ENCODE measurements at regions not wholly inside any gene's neighbourhood (a gene's known extent, or its start where the extent isn't known, plus 50 kb on each side); places are given as distances from the start of the nearest gene placed in this dataset.

DNA sequence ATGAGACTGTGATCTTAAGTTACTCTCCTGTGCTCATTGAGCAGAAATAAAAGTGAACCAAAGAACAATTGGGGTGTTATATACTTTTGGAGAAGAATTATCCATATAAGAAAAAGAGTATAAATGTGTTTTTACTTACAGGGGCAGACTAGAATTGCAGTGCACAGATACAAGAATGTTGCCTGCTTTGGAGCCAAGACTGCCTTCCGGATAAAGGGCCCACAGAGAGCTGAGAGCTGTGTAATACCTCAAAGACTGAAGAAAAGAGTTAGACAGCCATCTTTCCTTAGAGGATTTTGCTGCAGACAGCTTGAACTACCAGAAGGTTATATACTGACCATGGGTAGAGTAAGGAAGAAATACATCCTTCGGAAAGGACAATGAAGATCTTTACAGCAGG lies 1235.5 kb upstream of the CITED2 start:
- Histone ChIP-seq H3K9me3 (ENCODE audit: control insufficient read depth, insufficient read depth, low read depth, low read length) (no peaks in the 10 kb centered on the region), H3K36me3 (ENCODE audit: control insufficient read depth, insufficient read depth, low read length) (no peaks in the 10 kb centered on the region), H3K9ac (ENCODE audit: low read length) (no peak overlapping the region), H3K4me1 (ENCODE audit: control insufficient read depth, insufficient read depth, low read length) (no peaks in the 10 kb centered on the region), H3K27ac (ENCODE audit: low read depth, low read length) (no peak overlapping the region), H3K4me3 (ENCODE audit: low read depth, low read length) (no peak overlapping the region), H3K27me3 (ENCODE audit: control insufficient read depth, insufficient read depth, low read length) (no peaks in the 10 kb centered on the region)

DNA sequence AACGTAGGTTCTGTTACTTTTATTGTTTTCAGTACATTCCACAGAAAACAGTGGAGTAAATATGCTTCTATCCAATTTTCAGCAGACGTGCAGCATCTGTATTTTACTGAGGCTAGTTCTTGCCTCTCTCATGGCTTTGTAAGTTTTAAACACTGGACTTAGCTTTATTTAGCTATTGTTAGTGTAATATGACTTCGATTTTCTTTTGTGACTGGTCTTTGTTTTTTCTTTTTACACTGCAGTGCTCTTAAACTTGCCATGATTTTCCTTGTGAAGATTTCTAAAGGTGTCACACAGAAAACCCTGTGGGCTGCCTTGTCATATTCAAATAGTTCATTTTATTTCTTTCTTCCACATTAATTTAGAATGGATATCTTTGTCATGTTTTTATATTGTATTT lies 1234.9 kb upstream of the CITED2 start:
- Histone ChIP-seq H3K36me3 (ENCODE audit: control insufficient read depth, insufficient read depth, low read length) (no peaks in the 10 kb centered on the region), H3K9ac (ENCODE audit: low read length) (no peak overlapping the region), H3K27me3 (ENCODE audit: control insufficient read depth, insufficient read depth, low read length) (no peaks in the 10 kb centered on the region), H3K27ac (ENCODE audit: low read depth, low read length) (no peak overlapping the region), H3K9me3 (ENCODE audit: control insufficient read depth, insufficient read depth, low read depth, low read length) (no peaks in the 10 kb centered on the region), H3K4me3 (ENCODE audit: low read depth, low read length) (no peak overlapping the region), H3K4me1 (ENCODE audit: control insufficient read depth, insufficient read depth, low read length) (no peaks in the 10 kb centered on the region)

DNA sequence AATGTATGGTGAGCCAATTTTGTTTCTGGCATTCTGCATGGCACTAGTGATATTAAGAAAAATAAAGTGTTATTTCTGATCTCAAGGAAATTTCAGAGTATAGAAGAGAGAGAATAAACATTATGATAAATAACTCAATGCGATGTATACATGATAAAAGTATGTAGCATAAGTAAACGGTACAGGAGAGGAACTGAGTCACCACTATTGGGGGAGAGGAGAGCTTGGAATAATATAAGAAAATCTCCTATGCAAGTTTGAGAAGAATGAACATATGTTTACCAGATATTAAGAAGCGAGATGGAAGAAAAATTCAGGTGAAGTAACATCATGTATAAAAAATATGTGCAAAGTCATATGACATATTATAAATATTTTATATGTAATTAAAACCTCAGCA lies 1230.3 kb upstream of the CITED2 start:
- Histone ChIP-seq H3K4me1 (ENCODE audit: control insufficient read depth, insufficient read depth, low read length) (no peaks in the 10 kb centered on the region; the same call in 1 of the 2 replicates), H3K27ac (ENCODE audit: low read depth, low read length) (no peak overlapping the region), H3K36me3 (ENCODE audit: control insufficient read depth, insufficient read depth, low read length) (no peaks in the 10 kb centered on the region), H3K27me3 (ENCODE audit: control insufficient read depth, insufficient read depth, low read length) (no peaks in the 10 kb centered on the region), H3K9me3 (ENCODE audit: control insufficient read depth, insufficient read depth, low read depth, low read length) (no peaks in the 10 kb centered on the region), H3K4me3 (ENCODE audit: low read depth, low read length) (no peak overlapping the region), H3K9ac (ENCODE audit: low read length) (no peak overlapping the region)

DNA sequence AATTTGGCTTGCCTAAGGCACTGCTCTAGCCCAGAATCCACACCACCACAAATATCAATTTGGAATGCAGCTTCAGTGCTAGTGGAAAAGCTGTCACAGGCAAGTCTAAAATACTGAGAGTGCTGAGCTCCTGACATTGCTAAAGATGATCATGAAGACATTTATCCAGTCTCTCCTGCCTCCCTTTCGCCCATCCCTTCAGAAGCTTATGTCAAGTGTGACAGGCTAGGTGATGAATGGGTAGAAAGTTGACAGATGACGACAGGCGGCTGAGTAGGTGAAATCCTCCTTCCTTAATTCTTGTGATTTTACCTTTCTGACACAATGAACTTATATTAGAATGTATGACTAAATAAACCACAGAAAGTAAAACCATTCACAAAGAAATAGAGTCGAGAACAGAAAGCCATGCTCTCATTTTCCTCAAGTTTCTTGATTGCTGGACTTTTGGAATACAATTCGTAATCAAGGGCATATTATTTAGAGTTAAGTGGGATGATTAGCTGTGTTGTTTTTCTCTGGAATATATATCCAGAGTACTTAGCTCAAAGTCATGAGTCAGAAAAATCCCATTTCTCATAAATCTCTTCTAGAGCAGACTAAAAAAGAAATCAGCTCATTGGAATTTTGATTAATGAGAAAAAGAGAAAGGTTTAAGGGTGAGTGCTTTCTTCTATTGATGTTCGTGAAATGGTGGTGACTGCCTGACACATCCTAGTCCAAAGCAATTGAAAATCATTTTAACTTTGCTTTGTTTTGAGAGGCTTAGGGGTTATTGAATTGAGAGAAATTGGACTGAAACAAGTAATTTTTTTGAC lies 1228.2 kb upstream of the CITED2 start:
- Histone ChIP-seq H3K9ac (ENCODE audit: low read length) (no peak overlapping the region), H3K9me3 (ENCODE audit: control insufficient read depth, insufficient read depth, low read depth, low read length) (no peaks in the 10 kb centered on the region), H3K27ac (ENCODE audit: low read depth, low read length) (no peak overlapping the region), H3K36me3 (ENCODE audit: control insufficient read depth, insufficient read depth, low read length) (no peaks in the 10 kb centered on the region), H3K4me1 (ENCODE audit: control insufficient read depth, insufficient read depth, low read length) (no peaks in the 10 kb centered on the region; the same call in 1 of the 2 replicates), H3K27me3 (ENCODE audit: control insufficient read depth, insufficient read depth, low read length) (no peaks in the 10 kb centered on the region), H3K4me3 (ENCODE audit: low read depth, low read length) (no peak overlapping the region)

DNA sequence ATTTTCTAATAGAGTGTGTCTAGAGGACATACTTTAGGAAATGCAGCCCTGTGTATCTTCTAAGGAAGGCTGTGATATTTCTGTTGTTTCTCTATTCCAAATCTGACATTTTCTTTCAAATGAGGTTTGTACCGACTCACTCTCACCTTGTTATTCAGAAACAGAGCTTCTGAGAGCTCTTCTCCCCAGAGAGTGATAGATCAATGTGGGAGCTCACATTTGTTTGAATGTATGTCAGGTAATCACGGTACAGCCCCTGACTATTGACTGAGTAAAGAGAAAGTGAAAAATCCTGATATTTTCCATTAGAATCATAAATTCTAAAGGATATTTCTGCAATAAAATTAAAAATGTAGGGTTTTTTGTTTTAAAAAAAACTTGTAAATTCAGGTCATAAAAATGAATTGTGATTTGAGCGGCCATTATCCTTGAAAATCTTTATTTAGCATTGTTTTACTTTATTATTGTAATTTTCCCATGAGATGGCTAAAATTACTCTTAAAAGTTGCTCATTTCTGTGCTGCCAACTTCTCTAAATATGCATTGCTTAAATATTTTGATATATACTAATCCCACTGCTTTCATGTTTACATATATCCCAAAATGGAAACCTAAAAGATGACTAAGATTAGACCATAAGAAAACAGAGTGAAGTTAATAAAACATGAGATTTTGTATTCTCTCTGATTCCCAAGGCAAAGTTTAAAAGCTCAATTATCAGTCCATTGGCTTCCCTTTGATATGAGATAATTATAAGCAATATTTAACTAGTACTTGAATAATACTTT lies 1226.8 kb upstream of the CITED2 start:
- Histone ChIP-seq H3K9ac (ENCODE audit: low read length) (no peak overlapping the region), H3K9me3 (ENCODE audit: control insufficient read depth, insufficient read depth, low read depth, low read length) (no peaks in the 10 kb centered on the region), H3K36me3 (ENCODE audit: control insufficient read depth, insufficient read depth, low read length) (no peaks in the 10 kb centered on the region), H3K27me3 (ENCODE audit: control insufficient read depth, insufficient read depth, low read length) (no peaks in the 10 kb centered on the region), H3K27ac (ENCODE audit: low read depth, low read length) (no peak overlapping the region), H3K4me3 (ENCODE audit: low read depth, low read length) (no peak overlapping the region), H3K4me1 (ENCODE audit: control insufficient read depth, insufficient read depth, low read length) (no peaks in the 10 kb centered on the region; the same call in 1 of the 2 replicates)

DNA sequence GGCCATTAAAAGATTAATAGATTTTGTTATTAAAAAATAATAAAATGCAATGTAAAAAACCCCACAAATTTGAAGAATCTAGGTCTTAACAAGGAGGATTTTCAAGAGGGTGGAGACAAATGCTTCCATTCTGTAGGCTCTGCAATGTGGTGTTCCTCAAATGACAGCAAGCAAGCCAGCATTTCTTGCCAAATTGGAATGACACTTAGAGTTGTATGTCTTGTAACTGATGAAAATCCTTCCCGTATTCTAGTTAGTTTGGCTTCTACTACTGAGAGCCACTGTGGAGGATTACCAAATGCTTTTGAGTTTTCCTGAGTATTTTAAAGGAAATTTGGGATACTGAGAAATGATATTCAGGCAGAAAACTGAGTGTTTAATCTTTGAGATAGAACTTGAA lies 1225.5 kb upstream of the CITED2 start:
- no peak overlapping the region for H3K27ac ChIP-seq (ENCODE audit: low read depth, low read length)
- no peaks in the 10 kb centered on the region for H3K36me3 ChIP-seq (ENCODE audit: control insufficient read depth, insufficient read depth, low read length)
- H3K4me3 ChIP-seq (ENCODE audit: low read depth, low read length): no peak overlapping the region
- no peaks in the 10 kb centered on the region for H3K9me3 ChIP-seq (ENCODE audit: control insufficient read depth, insufficient read depth, low read depth, low read length)
- H3K9ac ChIP-seq (ENCODE audit: low read length): no peak overlapping the region
- no peaks in the 10 kb centered on the region; the same call in 1 of the 2 replicates for H3K4me1 ChIP-seq (ENCODE audit: control insufficient read depth, insufficient read depth, low read length)
- H3K27me3 ChIP-seq (ENCODE audit: control insufficient read depth, insufficient read depth, low read length): no peaks in the 10 kb centered on the region

DNA sequence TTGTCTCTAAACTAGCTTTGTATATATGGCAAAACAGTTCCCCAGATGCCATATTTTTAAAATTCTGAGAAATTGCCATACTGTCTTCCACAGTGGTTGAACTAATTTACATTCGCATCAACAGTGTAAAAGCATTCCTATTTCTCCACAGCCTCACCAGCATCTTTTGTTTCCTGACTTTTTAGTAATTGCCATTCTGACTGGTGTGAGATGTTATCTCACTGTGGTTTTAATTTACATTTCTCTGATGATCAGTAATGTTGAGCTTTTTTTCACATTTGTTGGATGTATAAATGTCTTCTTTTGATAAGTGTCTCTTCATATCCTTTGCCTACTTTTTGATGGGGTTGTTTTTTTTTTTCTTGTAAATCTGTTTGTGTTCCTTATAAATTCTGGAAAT lies 1222.7 kb upstream of the CITED2 start:
- Histone ChIP-seq H3K27ac (ENCODE audit: low read depth, low read length) (no peak overlapping the region), H3K9ac (ENCODE audit: low read length) (no peak overlapping the region), H3K4me1 (ENCODE audit: control insufficient read depth, insufficient read depth, low read length) (no peaks in the 10 kb centered on the region; the same call in 1 of the 2 replicates), H3K4me3 (ENCODE audit: low read depth, low read length) (no peak overlapping the region), H3K36me3 (ENCODE audit: control insufficient read depth, insufficient read depth, low read length) (no peaks in the 10 kb centered on the region), H3K9me3 (ENCODE audit: control insufficient read depth, insufficient read depth, low read depth, low read length) (peaks cover 10% of the 10 kb centered on the region), H3K27me3 (ENCODE audit: control insufficient read depth, insufficient read depth, low read length) (no peaks in the 10 kb centered on the region)

DNA sequence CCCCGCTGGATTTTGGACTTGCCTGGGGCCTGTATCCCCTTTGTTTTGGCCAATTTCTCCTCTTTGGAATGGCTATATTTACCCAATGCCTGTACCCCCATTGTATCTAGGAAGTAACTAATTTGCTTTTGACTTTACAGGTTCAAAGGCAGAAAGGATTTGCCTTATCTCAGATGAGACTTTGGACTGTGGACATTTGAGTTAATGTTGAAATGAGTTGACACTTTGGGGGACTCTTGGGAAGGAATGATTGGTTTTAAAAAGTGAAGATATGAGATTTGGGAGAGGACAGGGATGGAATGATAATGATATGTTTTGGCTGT lies 1220.3 kb upstream of the CITED2 start:
- Histone ChIP-seq H3K4me1 (ENCODE audit: control insufficient read depth, insufficient read depth, low read length) (no peaks in the 10 kb centered on the region), H3K4me3 (ENCODE audit: low read depth, low read length) (no peak overlapping the region), H3K27ac (ENCODE audit: low read depth, low read length) (no peak overlapping the region), H3K27me3 (ENCODE audit: control insufficient read depth, insufficient read depth, low read length) (no peaks in the 10 kb centered on the region), H3K9ac (ENCODE audit: low read length) (no peak overlapping the region), H3K36me3 (ENCODE audit: control insufficient read depth, insufficient read depth, low read length) (no peaks in the 10 kb centered on the region), H3K9me3 (ENCODE audit: control insufficient read depth, insufficient read depth, low read depth, low read length) (peaks cover 10% of the 10 kb centered on the region)

DNA sequence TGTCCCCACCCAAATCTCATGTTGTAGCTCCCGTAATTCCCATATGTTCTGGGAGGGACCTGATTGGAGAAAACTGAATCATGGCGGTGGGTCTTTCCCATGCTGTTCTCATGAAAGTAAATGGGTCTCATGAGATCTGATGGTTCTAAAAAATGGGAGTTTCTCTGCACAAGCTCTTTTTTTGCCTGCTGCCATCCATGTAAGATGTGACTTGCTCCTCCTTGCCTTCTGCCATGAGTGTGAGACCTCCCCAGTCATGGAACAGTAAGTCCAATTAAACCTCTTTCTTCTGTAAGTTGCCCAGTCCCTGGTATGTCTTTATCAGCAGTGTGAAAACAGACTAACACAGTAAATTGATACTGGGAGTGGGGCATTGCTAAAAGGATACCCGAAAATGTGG lies 1218.4 kb upstream of the CITED2 start:
- no peaks in the 10 kb centered on the region for H3K4me1 ChIP-seq (ENCODE audit: control insufficient read depth, insufficient read depth, low read length)
- H3K9ac ChIP-seq (ENCODE audit: low read length): no peak overlapping the region
- peaks cover 11% of the 10 kb centered on the region for H3K9me3 ChIP-seq (ENCODE audit: control insufficient read depth, insufficient read depth, low read depth, low read length)
- no peaks in the 10 kb centered on the region for H3K36me3 ChIP-seq (ENCODE audit: control insufficient read depth, insufficient read depth, low read length)
- no peak overlapping the region for H3K27ac ChIP-seq (ENCODE audit: low read depth, low read length)
- H3K27me3 ChIP-seq (ENCODE audit: control insufficient read depth, insufficient read depth, low read length): no peaks in the 10 kb centered on the region
- no peak overlapping the region for H3K4me3 ChIP-seq (ENCODE audit: low read depth, low read length)

DNA sequence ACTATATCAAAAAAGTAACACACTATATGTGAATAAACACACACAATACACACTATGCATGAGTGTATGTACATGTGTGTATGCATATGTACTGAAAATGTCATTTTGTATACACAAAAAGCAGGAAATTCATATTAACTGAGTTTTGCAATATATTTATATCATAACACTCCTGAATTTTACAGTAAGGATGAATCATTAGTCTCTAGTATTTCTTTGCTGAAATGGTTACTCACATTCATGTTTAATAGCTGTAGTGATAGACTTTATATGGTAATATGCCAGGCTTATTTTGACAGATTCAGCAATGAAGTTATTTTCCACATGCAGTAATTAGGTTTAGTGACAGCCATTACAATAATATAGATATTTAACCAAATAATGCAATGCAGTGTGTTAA lies 1216.2 kb upstream of the CITED2 start:
- H3K4me3 ChIP-seq (ENCODE audit: low read depth, low read length): no peak overlapping the region

DNA sequence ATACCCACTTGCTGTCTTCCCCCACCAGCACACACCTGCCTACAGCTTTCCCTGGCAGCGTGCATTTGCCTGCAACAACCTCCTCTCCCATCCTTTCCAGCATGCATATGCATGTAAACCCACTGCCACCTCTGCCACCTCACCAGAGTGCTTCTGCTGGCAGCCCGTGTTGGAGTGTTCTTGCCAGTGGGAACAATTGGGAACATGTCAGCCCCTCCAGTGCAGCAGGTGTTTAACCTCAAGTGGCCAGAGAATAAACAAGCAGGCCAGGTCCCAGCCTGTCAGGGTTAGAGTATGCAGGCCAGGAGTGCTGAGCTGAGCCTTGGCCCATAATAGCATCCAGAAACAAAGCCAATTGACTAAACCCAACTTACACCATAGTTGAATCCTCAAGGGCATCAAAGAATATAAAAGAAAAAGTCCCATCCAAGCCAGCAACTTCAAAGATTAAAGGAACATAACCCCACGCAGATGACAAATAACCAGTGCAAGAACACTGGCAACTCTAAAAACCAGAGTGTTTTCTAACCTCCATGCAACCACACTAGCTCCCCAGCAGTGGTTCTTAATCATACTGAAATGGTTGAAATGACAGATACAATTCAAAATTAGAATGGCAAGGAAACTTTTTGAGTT lies 1212.1 kb upstream of the CITED2 start:
- H3K9me3 ChIP-seq (ENCODE audit: control insufficient read depth, insufficient read depth, low read depth, low read length): 0 out of 2 replicates have a peak, but pooled peaks cover 2% of the 10 kb centered on the region
- no peaks in the 10 kb centered on the region for H3K4me1 ChIP-seq (ENCODE audit: control insufficient read depth, insufficient read depth, low read length)
- no peaks in the 10 kb centered on the region for H3K27me3 ChIP-seq (ENCODE audit: control insufficient read depth, insufficient read depth, low read length)
- H3K9ac ChIP-seq (ENCODE audit: low read length): no peak overlapping the region
- H3K36me3 ChIP-seq (ENCODE audit: control insufficient read depth, insufficient read depth, low read length): no peaks in the 10 kb centered on the region
- no peak overlapping the region for H3K4me3 ChIP-seq (ENCODE audit: low read depth, low read length)
- H3K27ac ChIP-seq (ENCODE audit: low read depth, low read length): no peak overlapping the region

More for the DNA sequence above, 1216.2 kb upstream of the CITED2 start:
- H3K27me3 ChIP-seq (ENCODE audit: control insufficient read depth, insufficient read depth, low read length): no peaks in the 10 kb centered on the region
- H3K36me3 ChIP-seq (ENCODE audit: control insufficient read depth, insufficient read depth, low read length): no peaks in the 10 kb centered on the region
- H3K9ac ChIP-seq (ENCODE audit: low read length): no peak overlapping the region
- H3K9me3 ChIP-seq (ENCODE audit: control insufficient read depth, insufficient read depth, low read depth, low read length): peaks cover 12% of the 10 kb centered on the region
- no peaks in the 10 kb centered on the region for H3K4me1 ChIP-seq (ENCODE audit: control insufficient read depth, insufficient read depth, low read length)
- no peak overlapping the region for H3K27ac ChIP-seq (ENCODE audit: low read depth, low read length)
